SK-N-SH treated with all-trans-retinoic acid at 6 μM for 48 hours (cell line): ENCODE measurements at regions not wholly inside any gene's neighbourhood (a gene's known extent, or its start where the extent isn't known, plus 50 kb on each side); places are given as distances from the start of the nearest gene placed in this dataset.

Experiments used
- BACH2 ChIP-seq: fragments of 250-450 bp; sonication (Bioruptor Pico); IDR thresholded peaks from 2 replicates; pipeline ENCODE4 v1.9.0; 2021; ENCODE audit warnings: mild to moderate bottlenecking, borderline replicate concordance
- CSDC2 ChIP-seq: fragments of 250-450 bp; sonication (Bioruptor Pico); IDR thresholded peaks from 2 replicates; pipeline ENCODE4 v1.5.0; 2020; ENCODE audit warnings: mild to moderate bottlenecking, moderate library complexity
- PPARA ChIP-seq: fragments of 250-450 bp; sonication (Bioruptor Pico); IDR thresholded peaks from 2 replicates; pipeline ENCODE4 v1.5.0; 2020; ENCODE audit warnings: mild to moderate bottlenecking, borderline replicate concordance
- RARB ChIP-seq: fragments of 250-450 bp; sonication (Bioruptor Pico); IDR thresholded peaks from 2 replicates; pipeline ENCODE4 v1.8.0; 2021; ENCODE audit warnings: mild to moderate bottlenecking, moderate library complexity
- SNAI2 ChIP-seq: fragments of 250-450 bp; sonication (Bioruptor Pico); IDR thresholded peaks from 2 replicates; pipeline ENCODE4 v1.5.0; 2020; ENCODE audit warnings: mild to moderate bottlenecking, moderate library complexity
- TCF4 ChIP-seq: fragments of 250-450 bp; sonication (Bioruptor Pico); IDR thresholded peaks from 2 replicates; pipeline ENCODE4 v1.8.0; 2021; ENCODE audit warnings: mild to moderate bottlenecking, moderate library complexity, borderline replicate concordance
- ZFP3 ChIP-seq: fragments of 250-450 bp; sonication (Bioruptor Pico); IDR thresholded peaks from 2 replicates; pipeline ENCODE4 v1.5.0; 2020; ENCODE audit warnings: mild to moderate bottlenecking, moderate library complexity
- ZFP30 ChIP-seq: fragments of 450-650 bp; formaldehyde crosslinking; IDR thresholded peaks from 2 replicates; pipeline ENCODE4 v1.5.0; 2022; ENCODE audit warnings: mild to moderate bottlenecking, moderate library complexity
- TF ChIP-seq, protein P1 (sequence below): fragments of 250-450 bp; sonication (Bioruptor Pico); IDR thresholded peaks from 2 replicates; pipeline ENCODE4 v1.5.1; 2020; ENCODE audit warnings: low read depth, mild to moderate bottlenecking, moderate library complexity
- TF ChIP-seq, protein P2 (sequence below): fragments of 250-450 bp; sonication (Bioruptor Pico); IDR thresholded peaks from 2 replicates; pipeline ENCODE4 v1.8.0; 2020; ENCODE audit warnings: mild to moderate bottlenecking, moderate library complexity, borderline replicate concordance
- TF ChIP-seq, protein P3 (sequence below): fragments of 250-450 bp; sonication (Bioruptor Pico); IDR thresholded peaks from 2 replicates; pipeline ENCODE4 v1.5.0; 2020; ENCODE audit warnings: mild to moderate bottlenecking, moderate library complexity

DNA sequence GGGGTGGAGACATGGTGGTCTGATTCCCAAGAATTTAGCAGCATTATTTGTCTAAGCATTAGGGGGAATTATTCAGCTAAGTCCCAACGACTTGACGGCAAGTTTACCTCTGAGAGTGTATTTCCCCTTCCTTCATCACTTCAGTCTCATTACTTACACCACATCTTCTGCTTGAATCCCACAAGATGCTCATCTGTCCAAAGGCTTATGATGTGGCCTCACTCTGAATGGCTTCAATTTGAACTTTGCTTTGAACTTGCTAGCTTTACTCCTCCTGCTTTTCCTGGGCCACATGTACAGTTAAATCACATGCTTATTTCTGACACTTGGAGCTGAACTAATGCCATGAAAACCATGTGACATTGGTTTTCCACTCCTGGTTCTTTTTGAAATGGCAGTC lies 231.3 kb upstream of the SATB1 start:
- TF ChIP-seq BACH2 (CRISPR knock-in tag) (no peak), ZFP3 (CRISPR knock-in tag) (no peak), RARB (no peak), CSDC2 (CRISPR knock-in tag) (no peak), TCF4 (CRISPR knock-in tag) (no peak), SNAI2 (CRISPR knock-in tag) (no peak), PPARA (no peak), ZFP30 (CRISPR knock-in tag) (no peak)
- TF ChIP-seq, protein P1, sequence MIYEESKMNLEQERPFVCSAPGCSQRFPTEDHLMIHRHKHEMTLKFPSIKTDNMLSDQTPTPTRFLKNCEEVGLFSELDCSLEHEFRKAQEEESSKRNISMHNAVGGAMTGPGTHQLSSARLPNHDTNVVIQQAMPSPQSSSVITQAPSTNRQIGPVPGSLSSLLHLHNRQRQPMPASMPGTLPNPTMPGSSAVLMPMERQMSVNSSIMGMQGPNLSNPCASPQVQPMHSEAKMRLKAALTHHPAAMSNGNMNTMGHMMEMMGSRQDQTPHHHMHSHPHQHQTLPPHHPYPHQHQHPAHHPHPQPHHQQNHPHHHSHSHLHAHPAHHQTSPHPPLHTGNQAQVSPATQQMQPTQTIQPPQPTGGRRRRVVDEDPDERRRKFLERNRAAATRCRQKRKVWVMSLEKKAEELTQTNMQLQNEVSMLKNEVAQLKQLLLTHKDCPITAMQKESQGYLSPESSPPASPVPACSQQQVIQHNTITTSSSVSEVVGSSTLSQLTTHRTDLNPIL (CRISPR knock-in tag): no peak
- TF ChIP-seq, protein P2, sequence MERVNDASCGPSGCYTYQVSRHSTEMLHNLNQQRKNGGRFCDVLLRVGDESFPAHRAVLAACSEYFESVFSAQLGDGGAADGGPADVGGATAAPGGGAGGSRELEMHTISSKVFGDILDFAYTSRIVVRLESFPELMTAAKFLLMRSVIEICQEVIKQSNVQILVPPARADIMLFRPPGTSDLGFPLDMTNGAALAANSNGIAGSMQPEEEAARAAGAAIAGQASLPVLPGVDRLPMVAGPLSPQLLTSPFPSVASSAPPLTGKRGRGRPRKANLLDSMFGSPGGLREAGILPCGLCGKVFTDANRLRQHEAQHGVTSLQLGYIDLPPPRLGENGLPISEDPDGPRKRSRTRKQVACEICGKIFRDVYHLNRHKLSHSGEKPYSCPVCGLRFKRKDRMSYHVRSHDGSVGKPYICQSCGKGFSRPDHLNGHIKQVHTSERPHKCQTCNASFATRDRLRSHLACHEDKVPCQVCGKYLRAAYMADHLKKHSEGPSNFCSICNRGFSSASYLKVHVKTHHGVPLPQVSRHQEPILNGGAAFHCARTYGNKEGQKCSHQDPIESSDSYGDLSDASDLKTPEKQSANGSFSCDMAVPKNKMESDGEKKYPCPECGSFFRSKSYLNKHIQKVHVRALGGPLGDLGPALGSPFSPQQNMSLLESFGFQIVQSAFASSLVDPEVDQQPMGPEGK (CRISPR knock-in tag): no peak
- TF ChIP-seq, protein P3, sequence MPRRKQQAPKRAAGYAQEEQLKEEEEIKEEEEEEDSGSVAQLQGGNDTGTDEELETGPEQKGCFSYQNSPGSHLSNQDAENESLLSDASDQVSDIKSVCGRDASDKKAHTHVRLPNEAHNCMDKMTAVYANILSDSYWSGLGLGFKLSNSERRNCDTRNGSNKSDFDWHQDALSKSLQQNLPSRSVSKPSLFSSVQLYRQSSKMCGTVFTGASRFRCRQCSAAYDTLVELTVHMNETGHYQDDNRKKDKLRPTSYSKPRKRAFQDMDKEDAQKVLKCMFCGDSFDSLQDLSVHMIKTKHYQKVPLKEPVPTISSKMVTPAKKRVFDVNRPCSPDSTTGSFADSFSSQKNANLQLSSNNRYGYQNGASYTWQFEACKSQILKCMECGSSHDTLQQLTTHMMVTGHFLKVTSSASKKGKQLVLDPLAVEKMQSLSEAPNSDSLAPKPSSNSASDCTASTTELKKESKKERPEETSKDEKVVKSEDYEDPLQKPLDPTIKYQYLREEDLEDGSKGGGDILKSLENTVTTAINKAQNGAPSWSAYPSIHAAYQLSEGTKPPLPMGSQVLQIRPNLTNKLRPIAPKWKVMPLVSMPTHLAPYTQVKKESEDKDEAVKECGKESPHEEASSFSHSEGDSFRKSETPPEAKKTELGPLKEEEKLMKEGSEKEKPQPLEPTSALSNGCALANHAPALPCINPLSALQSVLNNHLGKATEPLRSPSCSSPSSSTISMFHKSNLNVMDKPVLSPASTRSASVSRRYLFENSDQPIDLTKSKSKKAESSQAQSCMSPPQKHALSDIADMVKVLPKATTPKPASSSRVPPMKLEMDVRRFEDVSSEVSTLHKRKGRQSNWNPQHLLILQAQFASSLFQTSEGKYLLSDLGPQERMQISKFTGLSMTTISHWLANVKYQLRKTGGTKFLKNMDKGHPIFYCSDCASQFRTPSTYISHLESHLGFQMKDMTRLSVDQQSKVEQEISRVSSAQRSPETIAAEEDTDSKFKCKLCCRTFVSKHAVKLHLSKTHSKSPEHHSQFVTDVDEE (CRISPR knock-in tag): no peak
